ENCODE measurements at regions not wholly inside any gene's neighbourhood (a gene's known extent, or its start where the extent isn't known, plus 50 kb on each side); places are given as distances from the start of the nearest gene placed in this dataset.

DNA sequence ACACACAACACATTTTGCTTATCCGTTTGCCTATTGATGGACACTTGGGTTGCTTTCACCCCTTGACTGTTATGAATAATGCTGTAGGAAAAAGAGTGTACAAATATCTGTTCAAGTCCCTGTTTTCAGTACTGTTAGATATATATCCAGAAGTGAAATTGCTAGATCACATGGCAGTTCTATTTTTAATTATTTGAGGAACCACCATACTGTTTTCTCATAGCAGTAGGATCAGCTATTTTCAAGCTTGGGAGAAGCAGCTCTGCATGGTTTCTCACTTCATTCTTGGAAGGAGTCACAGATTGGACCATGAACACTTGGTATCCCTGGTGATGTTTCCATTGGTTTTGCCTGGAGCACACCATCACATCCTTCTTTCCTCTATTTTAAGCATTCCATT is 114.4 kb upstream of the ZP4 start:
- 74% methylated on average over 1 of the region's 1 CpG for WGBS
- DNase-seq (ENCODE audit: low spot score): no peak

DNA sequence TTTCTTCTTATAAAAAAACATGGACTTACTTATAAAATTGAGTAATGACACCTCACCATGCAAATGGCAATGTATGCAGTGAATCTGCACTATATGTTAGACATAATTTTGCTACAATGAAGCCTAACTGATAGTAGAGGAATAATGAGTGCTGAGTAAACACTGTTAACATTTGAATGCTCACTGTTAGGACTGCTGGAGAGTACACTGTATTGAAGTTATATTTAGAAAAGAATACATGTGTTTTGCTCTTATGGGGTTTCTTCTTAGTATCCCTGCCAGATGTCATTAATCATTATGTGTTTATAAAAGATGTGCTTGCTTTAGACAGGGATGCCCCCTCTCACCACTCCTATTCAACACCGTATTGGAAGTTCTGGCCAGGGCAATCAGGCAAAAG is 111.1 kb upstream of the ZP4 start:
- H3K9me3 ChIP-seq (ENCODE audit: control insufficient read depth in 4 of 4, low read length in 3 of 4): no peaks in the 10 kb centered on the region
- H3K27ac ChIP-seq (ENCODE audit: low read depth in 1 of 2, low read length in 2 of 2): no peak overlapping the region
- H3K4me3 ChIP-seq (ENCODE audit: low read depth in 1 of 3, low read length in 3 of 3): no peak overlapping the region
- no peaks in the 10 kb centered on the region for H3K27me3 ChIP-seq (ENCODE audit: control insufficient read depth in 4 of 4, insufficient read depth in 4 of 4, low read length in 3 of 4)
- H3K36me3 ChIP-seq (ENCODE audit: control insufficient read depth in 4 of 4, insufficient read depth in 3 of 4, low read depth in 1 of 4, low read length in 3 of 4): no peaks in the 10 kb centered on the region
- no peaks in the 10 kb centered on the region for H3K4me1 ChIP-seq (ENCODE audit: control insufficient read depth in 4 of 4, insufficient read depth in 4 of 4, low read length in 3 of 4)
- WGBS: 55% methylated on average over 1 of the region's 1 CpG
- TF ChIP-seq FOXA2 (IDR thresholded peaks at IDR 0.05): no peak
- TF ChIP-seq, protein P1, sequence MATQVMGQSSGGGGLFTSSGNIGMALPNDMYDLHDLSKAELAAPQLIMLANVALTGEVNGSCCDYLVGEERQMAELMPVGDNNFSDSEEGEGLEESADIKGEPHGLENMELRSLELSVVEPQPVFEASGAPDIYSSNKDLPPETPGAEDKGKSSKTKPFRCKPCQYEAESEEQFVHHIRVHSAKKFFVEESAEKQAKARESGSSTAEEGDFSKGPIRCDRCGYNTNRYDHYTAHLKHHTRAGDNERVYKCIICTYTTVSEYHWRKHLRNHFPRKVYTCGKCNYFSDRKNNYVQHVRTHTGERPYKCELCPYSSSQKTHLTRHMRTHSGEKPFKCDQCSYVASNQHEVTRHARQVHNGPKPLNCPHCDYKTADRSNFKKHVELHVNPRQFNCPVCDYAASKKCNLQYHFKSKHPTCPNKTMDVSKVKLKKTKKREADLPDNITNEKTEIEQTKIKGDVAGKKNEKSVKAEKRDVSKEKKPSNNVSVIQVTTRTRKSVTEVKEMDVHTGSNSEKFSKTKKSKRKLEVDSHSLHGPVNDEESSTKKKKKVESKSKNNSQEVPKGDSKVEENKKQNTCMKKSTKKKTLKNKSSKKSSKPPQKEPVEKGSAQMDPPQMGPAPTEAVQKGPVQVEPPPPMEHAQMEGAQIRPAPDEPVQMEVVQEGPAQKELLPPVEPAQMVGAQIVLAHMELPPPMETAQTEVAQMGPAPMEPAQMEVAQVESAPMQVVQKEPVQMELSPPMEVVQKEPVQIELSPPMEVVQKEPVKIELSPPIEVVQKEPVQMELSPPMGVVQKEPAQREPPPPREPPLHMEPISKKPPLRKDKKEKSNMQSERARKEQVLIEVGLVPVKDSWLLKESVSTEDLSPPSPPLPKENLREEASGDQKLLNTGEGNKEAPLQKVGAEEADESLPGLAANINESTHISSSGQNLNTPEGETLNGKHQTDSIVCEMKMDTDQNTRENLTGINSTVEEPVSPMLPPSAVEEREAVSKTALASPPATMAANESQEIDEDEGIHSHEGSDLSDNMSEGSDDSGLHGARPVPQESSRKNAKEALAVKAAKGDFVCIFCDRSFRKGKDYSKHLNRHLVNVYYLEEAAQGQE (IDR thresholded peaks at IDR 0.05): no peak
- no peak for TF ChIP-seq NR2F2 (IDR thresholded peaks at IDR 0.05)
- TF ChIP-seq GABPA (IDR thresholded peaks at IDR 0.05 in 1 of 2, conservative IDR thresholded peaks at IDR 0.05 in 1 of 2): no peak
- TF ChIP-seq, protein P2, sequence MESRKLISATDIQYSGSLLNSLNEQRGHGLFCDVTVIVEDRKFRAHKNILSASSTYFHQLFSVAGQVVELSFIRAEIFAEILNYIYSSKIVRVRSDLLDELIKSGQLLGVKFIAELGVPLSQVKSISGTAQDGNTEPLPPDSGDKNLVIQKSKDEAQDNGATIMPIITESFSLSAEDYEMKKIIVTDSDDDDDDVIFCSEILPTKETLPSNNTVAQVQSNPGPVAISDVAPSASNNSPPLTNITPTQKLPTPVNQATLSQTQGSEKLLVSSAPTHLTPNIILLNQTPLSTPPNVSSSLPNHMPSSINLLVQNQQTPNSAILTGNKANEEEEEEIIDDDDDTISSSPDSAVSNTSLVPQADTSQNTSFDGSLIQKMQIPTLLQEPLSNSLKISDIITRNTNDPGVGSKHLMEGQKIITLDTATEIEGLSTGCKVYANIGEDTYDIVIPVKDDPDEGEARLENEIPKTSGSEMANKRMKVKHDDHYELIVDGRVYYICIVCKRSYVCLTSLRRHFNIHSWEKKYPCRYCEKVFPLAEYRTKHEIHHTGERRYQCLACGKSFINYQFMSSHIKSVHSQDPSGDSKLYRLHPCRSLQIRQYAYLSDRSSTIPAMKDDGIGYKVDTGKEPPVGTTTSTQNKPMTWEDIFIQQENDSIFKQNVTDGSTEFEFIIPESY (IDR thresholded peaks at IDR 0.05): no peak
- no peak for TF ChIP-seq RXRA (IDR thresholded peaks at IDR 0.05)
- no peak for TF ChIP-seq EGR1 (IDR thresholded peaks at IDR 0.05; ENCODE audit: low read depth in 2 of 2)
- DNase-seq (ENCODE audit: low spot score): no peak
- no peak overlapping the region for H3K9ac ChIP-seq (ENCODE audit: low read depth in 1 of 2, low read length in 2 of 2)

More for the DNA sequence above, 114.4 kb upstream of the ZP4 start:
- no peaks in the 10 kb centered on the region for H3K9me3 ChIP-seq (ENCODE audit: control insufficient read depth in 4 of 4, low read length in 3 of 4)
- H3K4me1 ChIP-seq (ENCODE audit: control insufficient read depth in 4 of 4, insufficient read depth in 4 of 4, low read length in 3 of 4): no peaks in the 10 kb centered on the region
- H3K27me3 ChIP-seq (ENCODE audit: control insufficient read depth in 4 of 4, insufficient read depth in 4 of 4, low read length in 3 of 4): no peaks in the 10 kb centered on the region
- no peak overlapping the region for H3K4me3 ChIP-seq (ENCODE audit: low read depth in 1 of 3, low read length in 3 of 3)
- no peak overlapping the region for H3K9ac ChIP-seq (ENCODE audit: low read depth in 1 of 2, low read length in 2 of 2)
- TF ChIP-seq, protein P3, sequence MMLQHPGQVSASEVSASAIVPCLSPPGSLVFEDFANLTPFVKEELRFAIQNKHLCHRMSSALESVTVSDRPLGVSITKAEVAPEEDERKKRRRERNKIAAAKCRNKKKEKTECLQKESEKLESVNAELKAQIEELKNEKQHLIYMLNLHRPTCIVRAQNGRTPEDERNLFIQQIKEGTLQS (IDR thresholded peaks at IDR 0.05): no peak
- TF ChIP-seq TAF1 (conservative IDR thresholded peaks at IDR 0.05): no peak
- TF ChIP-seq, protein P4, sequence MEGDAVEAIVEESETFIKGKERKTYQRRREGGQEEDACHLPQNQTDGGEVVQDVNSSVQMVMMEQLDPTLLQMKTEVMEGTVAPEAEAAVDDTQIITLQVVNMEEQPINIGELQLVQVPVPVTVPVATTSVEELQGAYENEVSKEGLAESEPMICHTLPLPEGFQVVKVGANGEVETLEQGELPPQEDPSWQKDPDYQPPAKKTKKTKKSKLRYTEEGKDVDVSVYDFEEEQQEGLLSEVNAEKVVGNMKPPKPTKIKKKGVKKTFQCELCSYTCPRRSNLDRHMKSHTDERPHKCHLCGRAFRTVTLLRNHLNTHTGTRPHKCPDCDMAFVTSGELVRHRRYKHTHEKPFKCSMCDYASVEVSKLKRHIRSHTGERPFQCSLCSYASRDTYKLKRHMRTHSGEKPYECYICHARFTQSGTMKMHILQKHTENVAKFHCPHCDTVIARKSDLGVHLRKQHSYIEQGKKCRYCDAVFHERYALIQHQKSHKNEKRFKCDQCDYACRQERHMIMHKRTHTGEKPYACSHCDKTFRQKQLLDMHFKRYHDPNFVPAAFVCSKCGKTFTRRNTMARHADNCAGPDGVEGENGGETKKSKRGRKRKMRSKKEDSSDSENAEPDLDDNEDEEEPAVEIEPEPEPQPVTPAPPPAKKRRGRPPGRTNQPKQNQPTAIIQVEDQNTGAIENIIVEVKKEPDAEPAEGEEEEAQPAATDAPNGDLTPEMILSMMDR (IDR thresholded peaks at IDR 0.05; ENCODE audit: low read depth, low read length, missing input control): no peak
- TF ChIP-seq, protein P1 (IDR thresholded peaks at IDR 0.05): no peak
- TF ChIP-seq SP1 (IDR thresholded peaks at IDR 0.05): no peak
- no peak for TF ChIP-seq FOXA2 (IDR thresholded peaks at IDR 0.05)
- no peak for TF ChIP-seq RXRA (IDR thresholded peaks at IDR 0.05)
- TF ChIP-seq GABPA (IDR thresholded peaks at IDR 0.05 in 1 of 2, conservative IDR thresholded peaks at IDR 0.05 in 1 of 2): no peak
- TF ChIP-seq HNF4G (IDR thresholded peaks at IDR 0.05): no peak
- no peaks in the 10 kb centered on the region for H3K36me3 ChIP-seq (ENCODE audit: control insufficient read depth in 4 of 4, insufficient read depth in 3 of 4, low read depth in 1 of 4, low read length in 3 of 4)
- H3K27ac ChIP-seq (ENCODE audit: low read depth in 1 of 2, low read length in 2 of 2): no peak overlapping the region
